K562 (cell line): ENCODE measurements at regions not wholly inside any gene's neighbourhood (a gene's known extent, or its start where the extent isn't known, plus 50 kb on each side); places are given as distances from the start of the nearest gene placed in this dataset.

Source experiments
- ATAC-seq: fragments of 200-7000 bp; cut with Tn5 transposase; 3 replicates; pipeline ENCODE4 v1.9.1; 2020; ENCODE audit warnings: moderate library complexity
- BruUV-seq: library from RNA; stranded (reverse); fragments of 400-500 nt; replicated peaks from 2 replicates; lab custom pipeline; 2021; lab: Mats Ljungman, UMichigan
- CTCF ChIA-PET: fragments of 300-600 bp; formaldehyde crosslinking; extraction: SDS; loops from one replicate; lab custom pipeline; 2021; ENCODE audit warnings: low intra/inter-chr PET ratio; lab: Yijun Ruan, JAX
- POLR2A ChIA-PET: fragments of 300-600, 350-650 bp; sonication (Branson Sonifier 250); formaldehyde crosslinking; extraction: SDS; loops from one replicate; lab custom pipeline; 2021; ENCODE audit warnings: antibody characterized with exemption, inconsistent platforms; lab: Yijun Ruan, JAX
- DNase-seq, 4 experiments: peaks; one replicate each; pipeline versions ENCODE4 v3.0.0 to v3.0.0-alpha.2; 2011 to 2018; ENCODE audit warnings: low spot score in 3 of 4, mixed read lengths in 3 of 4; ENCODE audit errors: extremely low read depth in 1 of 4
- FAIRE-seq: peaks from 2 replicates; lab custom pipeline; 2011; peaks lifted over from hg19 to GRCh38; lab: Jason Lieb, UNC
- H2AFZ ChIP-seq: 2 replicates; pipeline ENCODE4 v1.6.0; 2011; ENCODE audit warnings: low read depth, low read length, control low read depth, inconsistent platforms
- H3K27ac ChIP-seq: fragments of 200-600 bp; 3 replicates; pipeline ENCODE4 v1.8.0; 2011; ENCODE audit warnings: low read depth, mild to moderate bottlenecking, control low read depth, inconsistent platforms, low read length, moderate library complexity, mixed read lengths; ENCODE audit errors: extremely low read depth
- H3K27me3 ChIP-seq, 2 experiments: fragments of 300-600 bp in 1 of 2; 2 replicates in 1 of 2; 3 replicates in 1 of 2; pipeline versions ENCODE4 v1.6.0 to v1.8.0; 2011; ENCODE audit warnings: inconsistent platforms in 2 of 2, low read length in 2 of 2, mild to moderate bottlenecking in 1 of 2, mixed read lengths in 1 of 2, moderate library complexity in 1 of 2; ENCODE audit not compliant: control insufficient read depth in 2 of 2, insufficient read depth in 2 of 2
- H3K36me3 ChIP-seq: fragments of 300-600 bp; 3 replicates; pipeline ENCODE4 v1.8.0; 2011; ENCODE audit warnings: mild to moderate bottlenecking, low read length, inconsistent platforms; ENCODE audit not compliant: control insufficient read depth, insufficient read depth
- H3K4me1 ChIP-seq, 2 experiments: fragments of 200-600 bp in 1 of 2; replicated peaks in 1 of 2; 2 replicates in 1 of 2; 3 replicates in 1 of 2; pipeline versions ENCODE4 v1.5.1 to v1.8.0; 2011; ENCODE audit warnings: inconsistent platforms in 2 of 2, low read length in 2 of 2, mild to moderate bottlenecking in 1 of 2, mixed read lengths in 1 of 2, moderate library complexity in 1 of 2; ENCODE audit not compliant: control insufficient read depth in 2 of 2, insufficient read depth in 2 of 2
- H3K4me2 ChIP-seq: 2 replicates; pipeline ENCODE4 v1.6.1; 2011; ENCODE audit warnings: low read length, control low read depth, inconsistent platforms, mixed read lengths; ENCODE audit not compliant: insufficient read depth
- H3K4me3 ChIP-seq: fragments of 200-600 bp; sonication (generic), shearing (Covaris generic); 2 replicates; pipeline ENCODE4 v1.5.1; 2016; ENCODE audit warnings: control low read depth, inconsistent platforms
- H3K79me2 ChIP-seq: fragments of 200-600 bp; 3 replicates; pipeline ENCODE4 v1.8.0; 2011; ENCODE audit warnings: low read length, inconsistent platforms; ENCODE audit not compliant: control insufficient read depth, insufficient read depth
- H3K9ac ChIP-seq, 2 experiments: 2 replicates each; pipeline versions ENCODE4 v1.6.0 to v1.6.1; 2011; ENCODE audit warnings: low read depth in 2 of 2, low read length in 2 of 2, control low read depth in 1 of 2, inconsistent platforms in 1 of 2, mild to moderate bottlenecking in 1 of 2, mixed read lengths in 1 of 2; ENCODE audit not compliant: insufficient read depth in 1 of 2
- H3K9me1 ChIP-seq: one replicate; pipeline ENCODE4 v1.6.0; 2011; ENCODE audit warnings: inconsistent platforms, mild to moderate bottlenecking, low read length, moderate library complexity; ENCODE audit not compliant: control insufficient read depth, insufficient read depth
- H3K9me3 ChIP-seq: replicated peaks from 2 replicates; pipeline ENCODE4 v1.5.1; 2011; ENCODE audit warnings: low read depth, low read length, inconsistent platforms; ENCODE audit not compliant: control insufficient read depth, insufficient read depth
- H4K20me1 ChIP-seq: replicated peaks from 2 replicates; pipeline ENCODE4 v1.6.1; 2011; ENCODE audit warnings: low read length, inconsistent platforms, mixed read lengths; ENCODE audit not compliant: control insufficient read depth, insufficient read depth
- BRD4 ChIP-seq: fragments of 200-600 bp; sonication (generic); IDR thresholded peaks from 2 replicates; pipeline ENCODE4 v1.6.1; 2017; ENCODE audit warnings: inconsistent platforms
- HDAC1 ChIP-seq, 2 experiments: fragments of 450-650 bp; IDR thresholded peaks; 2 replicates each; pipeline ENCODE4 v1.6.1; 2016 to 2017; ENCODE audit warnings: inconsistent platforms in 1 of 2, mild to moderate bottlenecking in 1 of 2, moderate library complexity in 1 of 2
- NCOA2 ChIP-seq, 2 experiments: fragments of 450-650 bp; IDR thresholded peaks; 2 replicates each; pipeline ENCODE4 v1.6.1; 2018; ENCODE audit warnings: mild to moderate bottlenecking in 2 of 2, moderate library complexity in 1 of 2; ENCODE audit not compliant: partially characterized antibody in 2 of 2
- POLR3A ChIP-seq: IDR thresholded peaks from 2 replicates; pipeline ENCODE4 v1.6.1; 2011; ENCODE audit warnings: borderline replicate concordance, mild to moderate bottlenecking, moderate library complexity; ENCODE audit not compliant: insufficient read length, insufficient read depth; ENCODE audit errors: extremely low read depth
- RFX5 ChIP-seq: IDR thresholded peaks from 2 replicates; pipeline ENCODE4 v1.6.1; 2011; ENCODE audit warnings: low read depth, mild to moderate bottlenecking, improper control_type of control experiment, low read length
- ZNF324 ChIP-seq: fragments of 250-450 bp; sonication (Bioruptor Pico); IDR thresholded peaks from 2 replicates; pipeline ENCODE4 v1.4.0; 2020; ENCODE audit warnings: mild to moderate bottlenecking
- WGBS: fragments of 100-300 bp; shearing (Covaris generic); methylation state at CpG from one replicate; pipeline ENCODE4 v1.1.6; 2016; ENCODE audit warnings: low coverage, mixed read lengths; ENCODE audit not compliant: insufficient coverage; ENCODE audit errors: missing lambda C conversion rate; 5-methylcytosine and 5-hydroxymethylcytosine counted together
- in situ Hi-C: fragments of 300-500 bp; cut with MboI; formaldehyde crosslinking; loops from 4 replicates; pipeline ENCODE4 v1.15.0; 2018; ENCODE audit warnings: inconsistent platforms, mixed read lengths
- intact Hi-C: fragments of 100-400 bp; cut with micrococcal nuclease; formaldehyde crosslinking; loops from 2 replicates; pipeline ENCODE4 v1.14.2; 2022
- TF ChIP-seq, protein P1 (sequence below): fragments of 200-800 bp; sonication (Bioruptor generic); IDR thresholded peaks from 2 replicates; pipeline ENCODE4 v1.6.1; 2017; ENCODE audit warnings: missing genetic modification characterization, missing compliant biosample characterization
- TF ChIP-seq, protein P2 (sequence below), 2 experiments: fragments of 450-650 bp in 1 of 2; sonication (generic) in 1 of 2; formaldehyde crosslinking in 1 of 2; IDR thresholded peaks; 2 replicates each; pipeline versions ENCODE4 v1.7.1 to v1.9.0; 2016 to 2022; ENCODE audit warnings: inconsistent platforms in 1 of 2, mild to moderate bottlenecking in 1 of 2, missing genetic modification reagents in 1 of 2
- TF ChIP-seq, protein P3 (sequence below): sonication (generic); formaldehyde crosslinking; IDR thresholded peaks from 2 replicates; pipeline ENCODE4 v1.9.0; 2022; ENCODE audit warnings: mild to moderate bottlenecking, missing genetic modification reagents

DNA sequence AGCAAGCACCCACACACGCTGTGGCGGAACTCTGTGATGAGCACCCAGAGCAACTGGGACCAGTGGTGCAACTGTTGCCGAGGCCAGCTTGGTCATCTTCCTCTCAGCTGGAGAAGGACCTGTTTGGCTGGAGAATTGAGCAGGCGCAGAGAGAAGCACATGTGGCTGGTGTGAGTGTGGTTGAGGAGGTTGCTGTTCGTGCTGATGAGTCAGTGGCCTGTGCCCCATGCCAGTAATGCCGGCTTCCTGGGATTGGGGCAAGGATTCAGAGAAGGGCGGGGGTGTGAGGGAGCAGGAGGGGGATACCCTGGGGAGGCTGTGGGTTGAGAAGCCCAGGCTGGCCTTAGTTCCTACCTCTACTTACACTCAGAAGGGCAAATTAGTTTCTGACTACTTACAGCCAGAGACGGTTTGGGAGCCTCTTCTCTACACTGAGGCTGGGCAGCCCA lies 57.5 kb upstream of the EPS8L3 start:
- Histone ChIP-seq H3K9me1 (no peaks in the 10 kb centered on the region), H3K27ac (peak overlapping the region; percentile 80; the same call in 2 of the 3 replicates), H3K36me3 (no peaks in the 10 kb centered on the region), H3K4me3 (no peak overlapping the region), H3K79me2 (no peaks in the 10 kb centered on the region), H2AFZ (peak overlapping the region; percentile 95), H3K4me1 (peaks cover 60 to 71% of the 10 kb centered on the region in 2 experiments), H3K27me3 (no peaks in the 10 kb centered on the region), H3K9me3 (0 out of 2 replicates have a peak, but pooled peaks cover under 1% of the 10 kb centered on the region), H3K9ac (peak overlapping the region; percentile 49 to 81; a peak in 3 of 4 replicates), H3K4me2 (no peak overlapping the region; the same call in 1 of the 2 replicates), H4K20me1 (no peaks in the 10 kb centered on the region)
- FAIRE-seq, result no peak
- DNase-seq, result peak in 3 of 4 experiments; percentile 39 to 40 (median 40)
- no TSS peak for BruUV-seq
- POLR2A ChIA-PET, result interaction anchor here (1.0 to 2.8 kb wide), 6 partner anchors 8 to 90 kb away, joined by 3 to 12 read pairs (median 4); no protein-coding TSS in a partner anchor
- no peak for ATAC-seq
- 67% methylated on average over 8 of the region's 8 CpGs for WGBS
- intact Hi-C loops, result loop anchor here (5.0 kb wide), 1 partner anchor 41 kb away; no protein-coding TSS in a partner anchor
- CTCF ChIA-PET, result no interaction called here
- in situ Hi-C loops, result no loop called here
- TF ChIP-seq, protein P1, sequence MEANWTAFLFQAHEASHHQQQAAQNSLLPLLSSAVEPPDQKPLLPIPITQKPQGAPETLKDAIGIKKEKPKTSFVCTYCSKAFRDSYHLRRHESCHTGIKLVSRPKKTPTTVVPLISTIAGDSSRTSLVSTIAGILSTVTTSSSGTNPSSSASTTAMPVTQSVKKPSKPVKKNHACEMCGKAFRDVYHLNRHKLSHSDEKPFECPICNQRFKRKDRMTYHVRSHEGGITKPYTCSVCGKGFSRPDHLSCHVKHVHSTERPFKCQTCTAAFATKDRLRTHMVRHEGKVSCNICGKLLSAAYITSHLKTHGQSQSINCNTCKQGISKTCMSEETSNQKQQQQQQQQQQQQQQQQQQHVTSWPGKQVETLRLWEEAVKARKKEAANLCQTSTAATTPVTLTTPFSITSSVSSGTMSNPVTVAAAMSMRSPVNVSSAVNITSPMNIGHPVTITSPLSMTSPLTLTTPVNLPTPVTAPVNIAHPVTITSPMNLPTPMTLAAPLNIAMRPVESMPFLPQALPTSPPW (CRISPR knock-in tag), result no peak
- no peak for TF ChIP-seq NCOA2 (IDR thresholded peaks at IDR 0.05; ENCODE audit: partially characterized antibody in 2 of 2)
- TF ChIP-seq, protein P2, sequence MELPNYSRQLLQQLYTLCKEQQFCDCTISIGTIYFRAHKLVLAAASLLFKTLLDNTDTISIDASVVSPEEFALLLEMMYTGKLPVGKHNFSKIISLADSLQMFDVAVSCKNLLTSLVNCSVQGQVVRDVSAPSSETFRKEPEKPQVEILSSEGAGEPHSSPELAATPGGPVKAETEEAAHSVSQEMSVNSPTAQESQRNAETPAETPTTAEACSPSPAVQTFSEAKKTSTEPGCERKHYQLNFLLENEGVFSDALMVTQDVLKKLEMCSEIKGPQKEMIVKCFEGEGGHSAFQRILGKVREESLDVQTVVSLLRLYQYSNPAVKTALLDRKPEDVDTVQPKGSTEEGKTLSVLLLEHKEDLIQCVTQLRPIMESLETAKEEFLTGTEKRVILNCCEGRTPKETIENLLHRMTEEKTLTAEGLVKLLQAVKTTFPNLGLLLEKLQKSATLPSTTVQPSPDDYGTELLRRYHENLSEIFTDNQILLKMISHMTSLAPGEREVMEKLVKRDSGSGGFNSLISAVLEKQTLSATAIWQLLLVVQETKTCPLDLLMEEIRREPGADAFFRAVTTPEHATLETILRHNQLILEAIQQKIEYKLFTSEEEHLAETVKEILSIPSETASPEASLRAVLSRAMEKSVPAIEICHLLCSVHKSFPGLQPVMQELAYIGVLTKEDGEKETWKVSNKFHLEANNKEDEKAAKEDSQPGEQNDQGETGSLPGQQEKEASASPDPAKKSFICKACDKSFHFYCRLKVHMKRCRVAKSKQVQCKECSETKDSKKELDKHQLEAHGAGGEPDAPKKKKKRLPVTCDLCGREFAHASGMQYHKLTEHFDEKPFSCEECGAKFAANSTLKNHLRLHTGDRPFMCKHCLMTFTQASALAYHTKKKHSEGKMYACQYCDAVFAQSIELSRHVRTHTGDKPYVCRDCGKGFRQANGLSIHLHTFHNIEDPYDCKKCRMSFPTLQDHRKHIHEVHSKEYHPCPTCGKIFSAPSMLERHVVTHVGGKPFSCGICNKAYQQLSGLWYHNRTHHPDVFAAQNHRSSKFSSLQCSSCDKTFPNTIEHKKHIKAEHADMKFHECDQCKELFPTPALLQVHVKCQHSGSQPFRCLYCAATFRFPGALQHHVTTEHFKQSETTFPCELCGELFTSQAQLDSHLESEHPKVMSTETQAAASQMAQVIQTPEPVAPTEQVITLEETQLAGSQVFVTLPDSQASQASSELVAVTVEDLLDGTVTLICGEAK (IDR thresholded peaks at IDR 0.05), result no peak
- TF ChIP-seq, protein P2 (CRISPR knock-in tag; IDR thresholded peaks at IDR 0.05), result no peak
- no peak for TF ChIP-seq ZNF324 (CRISPR knock-in tag)
- TF ChIP-seq POLR3A, result no peak
- TF ChIP-seq BRD4, result no peak
- TF ChIP-seq RFX5, result no peak
- TF ChIP-seq, protein P3, sequence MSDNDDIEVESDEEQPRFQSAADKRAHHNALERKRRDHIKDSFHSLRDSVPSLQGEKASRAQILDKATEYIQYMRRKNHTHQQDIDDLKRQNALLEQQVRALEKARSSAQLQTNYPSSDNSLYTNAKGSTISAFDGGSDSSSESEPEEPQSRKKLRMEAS (CRISPR knock-in tag), result peak; percentile 62
- TF ChIP-seq HDAC1 (IDR thresholded peaks at IDR 0.05), result peak in 1 of 2 experiments; percentile 34; a peak in 1 of 4 replicates
